ENCODE measurements at regions not wholly inside any gene's neighbourhood (a gene's known extent, or its start where the extent isn't known, plus 50 kb on each side); places are given as distances from the start of the nearest gene placed in this dataset.
"Not testable (repeated sequence)": the region's sequence is repeated elsewhere in the genome, so short reads cannot be mapped to it uniquely, and the experiment has no call there.

DNA sequence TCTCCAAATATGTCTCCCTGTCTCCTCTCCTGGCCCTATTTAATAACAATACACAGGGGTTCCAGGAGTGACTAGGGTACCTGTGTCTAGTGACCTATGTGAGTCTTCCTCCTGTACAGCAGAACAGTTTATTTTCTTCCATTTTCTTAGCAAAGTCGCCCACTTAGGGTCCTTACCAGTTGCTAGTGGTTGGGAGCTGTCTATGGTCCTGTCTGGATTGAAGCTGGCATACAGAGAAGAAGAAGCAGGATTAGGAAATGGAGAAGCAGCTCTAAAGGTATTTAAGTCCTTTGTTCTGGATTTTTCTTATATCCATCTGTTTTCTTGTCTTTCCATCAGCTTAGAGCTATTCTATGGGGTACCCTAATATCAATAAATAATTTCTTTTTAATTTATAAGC lies 587.1 kb upstream of the CPEB2 start:
- no peak overlapping the region for H3K27ac ChIP-seq (ENCODE audit: low read length)
- no peak for DNase-seq
- H3K4me3 ChIP-seq (ENCODE audit: low read length): no peak overlapping the region
- H3K4me1 ChIP-seq (ENCODE audit: control insufficient read depth, insufficient read depth, low read length): no peaks in the 10 kb centered on the region
- 13% methylated on average over 1 of the region's 1 CpG for WGBS
- H3K9me3 ChIP-seq (ENCODE audit: control insufficient read depth, low read length): no peaks in the 10 kb centered on the region
- no peak for ATAC-seq
- H3K27me3 ChIP-seq (ENCODE audit: control insufficient read depth, insufficient read depth): no peaks in the 10 kb centered on the region
- intact Hi-C loops (cut with DNase I): no loop called here

DNA sequence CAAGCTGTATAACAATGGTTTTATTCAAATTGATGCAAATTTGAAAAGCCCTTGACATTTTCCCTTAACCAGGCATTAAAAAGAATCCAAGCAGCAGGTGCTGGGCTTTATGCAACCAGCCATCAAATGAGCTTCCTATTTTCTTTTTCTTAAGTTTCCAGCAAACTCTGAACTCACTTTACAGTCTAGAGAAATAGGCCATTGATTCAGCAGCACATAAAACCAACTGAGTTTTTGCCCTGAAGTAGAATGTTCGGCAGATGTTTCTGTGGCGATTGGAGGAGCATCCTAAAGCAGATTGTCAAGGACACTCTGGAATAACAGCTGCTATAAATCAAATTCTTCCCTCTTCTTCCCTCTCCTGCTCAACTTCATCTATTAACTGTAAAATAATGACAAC lies 582.8 kb upstream of the CPEB2 start:
- ATAC-seq (no peak), DNase-seq (no peak)
- 68% methylated on average over 2 of the region's 2 CpGs for WGBS
- Histone ChIP-seq H3K4me3 (ENCODE audit: low read length) (no peak overlapping the region), H3K9me3 (ENCODE audit: control insufficient read depth, low read length) (no peaks in the 10 kb centered on the region), H3K4me1 (ENCODE audit: control insufficient read depth, insufficient read depth, low read length) (no peaks in the 10 kb centered on the region), H3K27ac (ENCODE audit: low read length) (no peak overlapping the region), H3K27me3 (ENCODE audit: control insufficient read depth, insufficient read depth) (no peaks in the 10 kb centered on the region)
- intact Hi-C loops (cut with DNase I): no loop called here

DNA sequence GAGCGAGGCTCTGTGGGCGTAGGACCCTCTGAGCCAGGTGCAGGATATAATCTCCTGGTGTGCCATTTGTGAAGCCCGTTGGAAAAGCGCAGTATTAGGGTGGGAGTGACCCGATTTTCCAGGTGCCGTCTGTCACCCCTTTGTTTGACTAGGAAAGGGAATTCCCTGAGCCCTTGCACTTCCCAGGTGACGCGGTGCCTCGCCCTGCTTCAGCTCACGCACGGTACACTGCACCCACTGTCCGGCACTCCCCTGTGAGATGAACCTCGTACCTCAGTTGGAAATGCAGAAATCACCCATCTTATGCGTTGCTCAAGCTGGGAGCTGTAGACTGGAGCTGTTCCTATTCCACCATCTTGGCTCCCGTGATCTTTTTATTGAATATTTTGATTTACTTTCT lies 576.0 kb upstream of the CPEB2 start:
- H3K9me3 ChIP-seq (ENCODE audit: control insufficient read depth, low read length); intact Hi-C loops (cut with DNase I); H3K4me1 ChIP-seq (ENCODE audit: control insufficient read depth, insufficient read depth, low read length); H3K27me3 ChIP-seq (ENCODE audit: control insufficient read depth, insufficient read depth); ATAC-seq; H3K4me3 ChIP-seq (ENCODE audit: low read length); H3K27ac ChIP-seq (ENCODE audit: low read length); DNase-seq: not testable (repeated sequence)
- WGBS: 90% methylated on average over 15 of the region's 15 CpGs

DNA sequence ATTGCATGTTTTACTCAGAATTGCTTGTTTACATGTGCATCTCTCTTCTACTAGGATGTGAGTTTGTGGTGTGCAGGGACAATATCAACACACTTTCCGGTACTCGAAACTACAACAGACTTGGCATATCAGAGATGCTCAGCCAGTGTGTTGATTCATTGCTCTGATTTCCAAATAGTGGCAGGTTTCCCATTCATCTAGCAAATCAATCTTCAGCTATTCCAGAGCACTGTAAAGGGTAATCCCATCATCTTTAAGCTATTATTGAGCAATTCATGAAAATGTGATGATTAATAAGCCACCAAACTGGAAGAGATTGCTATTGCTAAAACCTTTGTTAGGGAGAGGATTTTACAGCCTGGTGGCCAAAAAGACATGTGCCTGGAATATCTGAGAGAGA lies 574.2 kb upstream of the CPEB2 start:
- no peak for DNase-seq
- 87% methylated on average over 2 of the region's 2 CpGs for WGBS
- intact Hi-C loops (cut with DNase I): no loop called here
- no peaks in the 10 kb centered on the region for H3K27me3 ChIP-seq (ENCODE audit: control insufficient read depth, insufficient read depth)
- H3K4me3 ChIP-seq (ENCODE audit: low read length): no peak overlapping the region
- H3K27ac ChIP-seq (ENCODE audit: low read length): no peak overlapping the region
- no peaks in the 10 kb centered on the region for H3K4me1 ChIP-seq (ENCODE audit: control insufficient read depth, insufficient read depth, low read length)
- ATAC-seq: no peak
- H3K9me3 ChIP-seq (ENCODE audit: control insufficient read depth, low read length): no peaks in the 10 kb centered on the region

DNA sequence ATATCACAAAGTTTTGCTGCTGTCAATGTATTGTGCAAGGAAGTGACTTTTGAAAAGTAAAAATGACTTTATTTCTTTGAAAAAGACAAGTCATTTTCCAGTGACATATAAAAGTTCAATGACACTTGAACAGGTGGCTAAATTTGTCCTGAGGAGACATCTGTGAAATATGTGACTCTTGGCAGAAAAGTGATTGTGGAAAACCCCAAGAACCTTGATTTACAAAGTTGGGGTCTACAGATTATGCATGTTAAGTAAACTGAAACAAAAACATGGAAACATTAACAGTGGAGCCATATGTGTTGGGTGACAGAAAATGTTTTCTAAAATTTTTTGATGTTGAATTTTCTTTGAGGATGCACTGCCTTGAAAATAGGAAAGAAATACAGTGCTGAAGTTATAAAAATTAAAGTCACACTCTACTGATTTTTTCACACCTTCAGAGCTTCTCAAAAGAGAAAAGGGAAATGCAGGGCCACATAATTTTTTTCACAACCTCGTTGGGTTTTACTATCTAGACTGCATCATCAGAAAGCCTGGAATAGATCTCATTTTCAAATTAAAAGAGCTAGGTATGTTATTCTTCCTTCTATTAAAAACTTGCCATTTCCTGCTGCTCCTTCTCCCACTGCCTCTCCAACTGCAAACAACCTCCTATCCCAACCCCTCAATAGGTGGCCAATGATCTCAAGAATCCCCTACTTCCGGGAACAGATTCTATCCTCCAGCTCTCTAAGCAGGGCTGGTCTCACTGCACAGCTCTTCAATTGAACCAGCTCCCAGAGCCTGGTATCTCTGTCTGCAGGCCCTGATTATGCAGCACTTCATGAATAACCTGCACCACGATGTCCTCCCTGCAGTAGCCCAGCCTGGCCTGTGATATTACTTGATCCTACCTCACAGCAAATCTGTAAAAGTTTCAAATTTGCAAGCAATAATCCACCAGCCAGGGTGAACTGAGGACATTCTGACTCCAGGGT lies 570.8 kb upstream of the CPEB2 start:
- H3K27me3 ChIP-seq (ENCODE audit: control insufficient read depth, insufficient read depth): no peaks in the 10 kb centered on the region
- no peaks in the 10 kb centered on the region for H3K9me3 ChIP-seq (ENCODE audit: control insufficient read depth, low read length)
- DNase-seq: no peak
- no peak for ATAC-seq
- H3K4me3 ChIP-seq (ENCODE audit: low read length): no peak overlapping the region
- intact Hi-C loops (cut with DNase I): no loop called here
- no peak overlapping the region for H3K27ac ChIP-seq (ENCODE audit: low read length)
- WGBS: 25% methylated on average over 3 of the region's 3 CpGs
- H3K4me1 ChIP-seq (ENCODE audit: control insufficient read depth, insufficient read depth, low read length): peaks cover 3% of the 10 kb centered on the region

DNA sequence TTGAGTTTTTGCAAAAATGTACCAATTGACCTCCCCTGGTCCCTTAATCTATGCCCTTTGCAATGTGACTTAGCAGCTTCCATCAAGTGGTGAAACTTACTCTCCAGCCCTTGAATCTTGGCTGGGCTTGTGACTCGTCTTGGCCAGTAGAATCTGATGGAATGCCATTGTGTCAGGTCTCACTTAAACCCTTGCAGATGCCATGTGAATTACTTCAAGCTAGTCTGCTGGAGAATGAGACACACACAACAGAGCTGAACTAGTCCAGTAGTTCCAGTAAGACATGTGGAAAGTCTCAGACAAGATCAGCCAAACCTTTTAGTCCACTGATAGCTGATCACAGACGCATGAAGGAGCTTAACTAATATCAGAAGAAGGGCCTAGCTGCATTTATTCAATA lies 567.8 kb upstream of the CPEB2 start:
- peaks cover 3% of the 10 kb centered on the region for H3K4me1 ChIP-seq (ENCODE audit: control insufficient read depth, insufficient read depth, low read length)
- intact Hi-C loops (cut with DNase I): no loop called here
- DNase-seq: no peak
- 33% methylated on average over 2 of the region's 2 CpGs for WGBS
- no peak overlapping the region for H3K27ac ChIP-seq (ENCODE audit: low read length)
- ATAC-seq: no peak
- H3K4me3 ChIP-seq (ENCODE audit: low read length): no peak overlapping the region
- H3K27me3 ChIP-seq (ENCODE audit: control insufficient read depth, insufficient read depth): no peaks in the 10 kb centered on the region
- no peaks in the 10 kb centered on the region for H3K9me3 ChIP-seq (ENCODE audit: control insufficient read depth, low read length)

DNA sequence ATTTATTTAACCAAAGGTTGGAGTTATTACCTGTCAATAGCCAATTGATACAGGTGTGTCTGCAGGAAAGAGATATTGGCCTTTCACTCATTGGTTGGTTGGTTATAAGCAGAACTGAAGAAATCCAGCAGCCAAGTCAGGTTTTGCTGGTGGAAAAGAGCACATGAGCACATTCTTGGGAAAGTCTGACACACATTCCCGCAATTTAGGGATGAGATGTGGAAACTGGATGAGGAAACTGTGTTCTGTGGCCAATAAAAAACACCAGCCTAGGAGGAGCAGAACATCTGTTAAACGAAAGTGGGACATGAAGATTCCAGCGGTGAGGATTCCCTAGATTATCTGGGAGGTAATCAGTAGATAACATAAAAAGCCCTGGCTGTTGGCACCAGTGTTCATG lies 567.4 kb upstream of the CPEB2 start:
- no peaks in the 10 kb centered on the region for H3K9me3 ChIP-seq (ENCODE audit: control insufficient read depth, low read length)
- H3K27ac ChIP-seq (ENCODE audit: low read length): no peak overlapping the region
- DNase-seq (no peak), ATAC-seq (no peak)
- H3K4me1 ChIP-seq (ENCODE audit: control insufficient read depth, insufficient read depth, low read length): peaks cover 3% of the 10 kb centered on the region
- 43% methylated on average over 3 of the region's 3 CpGs for WGBS
- intact Hi-C loops (cut with DNase I): no loop called here
- H3K4me3 ChIP-seq (ENCODE audit: low read length): no peak overlapping the region
- no peaks in the 10 kb centered on the region for H3K27me3 ChIP-seq (ENCODE audit: control insufficient read depth, insufficient read depth)

DNA sequence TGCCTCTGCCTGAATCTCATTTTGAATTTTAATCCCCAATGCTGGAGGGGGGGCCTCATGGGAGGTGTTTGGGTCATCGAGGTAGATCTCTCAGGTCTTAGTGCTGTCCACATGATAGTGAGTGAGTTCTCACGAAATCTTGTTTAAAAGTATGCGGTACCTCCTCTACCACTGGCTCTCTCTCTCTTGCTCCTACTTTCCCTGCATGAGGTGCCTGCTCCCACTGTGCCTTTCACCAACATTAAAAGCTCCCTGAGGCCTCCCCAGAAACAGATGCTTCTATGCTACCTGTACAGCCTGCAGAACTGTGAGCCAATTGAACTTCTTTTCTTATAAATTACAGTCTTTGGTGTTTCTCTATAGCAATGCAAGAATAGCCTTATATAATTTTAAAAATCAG lies 560.7 kb upstream of the CPEB2 start:
- Histone ChIP-seq H3K9me3 (ENCODE audit: control insufficient read depth, low read length) (no peaks in the 10 kb centered on the region), H3K27me3 (ENCODE audit: control insufficient read depth, insufficient read depth) (no peaks in the 10 kb centered on the region), H3K4me1 (ENCODE audit: control insufficient read depth, insufficient read depth, low read length) (no peaks in the 10 kb centered on the region), H3K27ac (ENCODE audit: low read length) (no peak overlapping the region), H3K4me3 (ENCODE audit: low read length) (no peak overlapping the region)
- DNase-seq (no peak), ATAC-seq (no peak)
- intact Hi-C loops (cut with DNase I): no loop called here
- WGBS: 76% methylated on average over 3 of the region's 3 CpGs

DNA sequence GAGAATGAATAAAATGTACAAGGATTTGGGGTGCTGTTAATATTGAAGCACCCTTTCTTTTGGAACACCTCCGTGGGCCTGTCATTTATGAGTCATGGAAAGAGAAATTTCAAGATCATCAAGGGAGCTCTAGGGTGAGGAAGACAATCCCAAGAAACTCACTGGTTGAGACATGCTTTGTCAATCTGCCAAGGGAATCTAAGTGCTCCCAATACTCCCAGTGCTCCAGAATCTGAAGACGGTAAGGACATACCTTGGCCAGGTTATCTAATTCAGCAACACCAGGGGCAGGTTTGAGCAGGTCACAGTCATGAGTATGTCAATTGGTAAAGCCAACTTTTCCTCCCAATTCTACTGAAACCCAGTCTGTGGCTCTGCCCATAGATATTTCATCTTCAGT lies 556.4 kb upstream of the CPEB2 start:
- 86% methylated on average over 2 of the region's 2 CpGs for WGBS
- intact Hi-C loops (cut with DNase I): no loop called here
- DNase-seq (no peak), ATAC-seq (no peak)
- no peaks in the 10 kb centered on the region for H3K4me1 ChIP-seq (ENCODE audit: control insufficient read depth, insufficient read depth, low read length)
- no peak overlapping the region for H3K27ac ChIP-seq (ENCODE audit: low read length)
- H3K27me3 ChIP-seq (ENCODE audit: control insufficient read depth, insufficient read depth): no peaks in the 10 kb centered on the region
- H3K4me3 ChIP-seq (ENCODE audit: low read length): no peak overlapping the region
- no peaks in the 10 kb centered on the region for H3K9me3 ChIP-seq (ENCODE audit: control insufficient read depth, low read length)

DNA sequence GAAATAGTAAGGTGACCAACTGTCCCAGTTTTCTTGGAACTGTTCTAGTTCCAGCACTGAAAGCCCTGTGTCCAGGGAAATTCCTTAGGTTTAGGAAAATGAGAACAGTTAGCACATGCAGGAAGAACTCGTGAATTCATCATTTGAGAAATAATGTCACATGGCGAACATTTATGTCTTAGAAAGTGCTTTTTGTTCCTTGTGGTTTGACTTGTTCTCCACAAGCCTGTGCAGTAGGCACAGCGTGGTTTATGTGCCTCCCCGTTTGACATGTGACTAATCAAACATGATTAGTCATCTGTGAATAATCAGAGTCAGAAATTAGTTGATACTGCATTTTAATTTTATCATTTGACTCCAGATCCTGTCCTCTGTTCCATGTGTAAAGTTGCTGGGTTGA lies 556.0 kb upstream of the CPEB2 start:
- no peak for ATAC-seq
- intact Hi-C loops (cut with DNase I): no loop called here
- WGBS: 56% methylated on average over 4 of the region's 4 CpGs
- no peaks in the 10 kb centered on the region for H3K27me3 ChIP-seq (ENCODE audit: control insufficient read depth, insufficient read depth)
- H3K4me1 ChIP-seq (ENCODE audit: control insufficient read depth, insufficient read depth, low read length): no peaks in the 10 kb centered on the region
- H3K27ac ChIP-seq (ENCODE audit: low read length): no peak overlapping the region
- no peak for DNase-seq
- H3K9me3 ChIP-seq (ENCODE audit: control insufficient read depth, low read length): no peaks in the 10 kb centered on the region
- no peak overlapping the region for H3K4me3 ChIP-seq (ENCODE audit: low read length)

DNA sequence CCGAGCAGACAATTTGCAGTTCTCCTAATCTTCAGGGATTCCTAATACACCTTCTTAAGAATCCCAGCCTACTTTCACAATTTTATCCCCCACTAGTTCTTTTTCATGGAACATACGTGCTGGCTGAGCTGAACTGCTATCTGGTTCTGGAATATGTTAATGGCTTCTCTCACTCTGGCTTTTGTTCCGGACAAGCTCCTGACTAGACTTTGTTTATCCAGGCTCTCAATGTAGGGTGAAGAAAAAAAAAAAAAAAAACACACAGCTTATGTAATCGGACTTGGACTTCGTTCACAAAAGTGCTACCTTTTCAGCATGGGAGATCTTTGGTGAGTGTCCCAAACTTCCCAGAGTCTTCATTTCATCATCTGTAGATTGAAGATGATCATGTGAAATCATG lies 555.4 kb upstream of the CPEB2 start:
- intact Hi-C loops (cut with DNase I): no loop called here
- Histone ChIP-seq H3K4me1 (ENCODE audit: control insufficient read depth, insufficient read depth, low read length) (no peaks in the 10 kb centered on the region), H3K27me3 (ENCODE audit: control insufficient read depth, insufficient read depth) (no peaks in the 10 kb centered on the region), H3K27ac (ENCODE audit: low read length) (no peak overlapping the region), H3K4me3 (ENCODE audit: low read length) (no peak overlapping the region), H3K9me3 (ENCODE audit: control insufficient read depth, low read length) (no peaks in the 10 kb centered on the region)
- DNase-seq (no peak), ATAC-seq (no peak)
- WGBS: 46% methylated on average over 5 of the region's 5 CpGs

DNA sequence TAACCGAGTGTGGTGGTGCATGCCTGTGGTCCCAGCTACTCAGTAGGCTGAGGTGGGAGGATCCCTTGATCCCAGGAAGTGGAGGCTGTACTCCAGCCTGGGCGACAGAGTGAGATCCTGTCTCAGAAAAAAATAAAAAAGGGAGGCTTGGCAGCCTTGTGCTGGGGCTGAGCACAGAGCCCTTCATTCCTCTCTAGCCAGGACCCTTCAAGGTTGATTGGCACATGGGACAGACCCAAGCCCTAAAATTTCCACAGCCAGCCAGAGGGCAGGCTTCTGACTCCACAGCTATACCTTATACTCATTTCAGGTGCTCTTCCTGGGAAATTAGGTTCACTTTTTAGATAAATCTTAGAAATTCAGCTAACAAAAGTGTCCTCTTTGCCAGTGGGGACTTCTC lies 553.0 kb upstream of the CPEB2 start:
- DNase-seq (no peak), ATAC-seq (no peak)
- 54% methylated on average over 2 of the region's 2 CpGs for WGBS

More for the DNA sequence above, 553.0 kb upstream of the CPEB2 start:
- intact Hi-C loops (cut with DNase I): no loop called here
- Histone ChIP-seq H3K27ac (ENCODE audit: low read length) (no peak overlapping the region), H3K4me1 (ENCODE audit: control insufficient read depth, insufficient read depth, low read length) (peaks cover 2% of the 10 kb centered on the region), H3K27me3 (ENCODE audit: control insufficient read depth, insufficient read depth) (no peaks in the 10 kb centered on the region), H3K4me3 (ENCODE audit: low read length) (no peak overlapping the region), H3K9me3 (ENCODE audit: control insufficient read depth, low read length) (no peaks in the 10 kb centered on the region)

Measured in right cardiac atrium (tissue), 5 donors.